HCT116 (cell line): ENCODE measurements at regions not wholly inside any gene's neighbourhood (a gene's known extent, or its start where the extent isn't known, plus 50 kb on each side); places are given as distances from the start of the nearest gene placed in this dataset.

Experiments used
- ATAC-seq: fragments of 200-7000 bp; cut with Tn5 transposase; 2 replicates; pipeline ENCODE4 v1.9.1; 2020; ENCODE audit warnings: mild to moderate bottlenecking, moderate library complexity
- BruUV-seq: library from RNA; stranded (reverse); fragments of 400-500 nt; replicated peaks from 2 replicates; lab custom pipeline; 2021; lab: Mats Ljungman, UMichigan
- CTCF ChIA-PET: fragments of 300-600 bp; sonication (Branson Sonifier 250); formaldehyde crosslinking; loops from one replicate; lab custom pipeline; 2021; ENCODE audit warnings: antibody characterized with exemption; lab: Charles Lee
- POLR2A ChIA-PET: fragments of 300-600, 350-600 bp; sonication (Branson Sonifier 250); formaldehyde crosslinking; loops from one replicate; lab custom pipeline; 2021; ENCODE audit warnings: antibody characterized with exemption; lab: Charles Lee
- RAD21 ChIA-PET, 2 experiments: fragments of 300-600 bp; sonication (Branson Sonifier 250); formaldehyde crosslinking; loops; one replicate each; lab custom pipeline; 2023; ENCODE audit warnings: low total read pairs in 2 of 2; ENCODE audit not compliant: uncharacterized antibody in 2 of 2, unreplicated experiment in 2 of 2, low non-redundant PET in 1 of 2; lab: Charles Lee
- DNase-seq: peaks from one replicate; pipeline ENCODE4 v3.0.0-alpha.2; 2010; ENCODE audit warnings: low read depth, low spot score
- H2AFZ ChIP-seq: fragments of 200-600 bp; shearing (Covaris generic), sonication (generic); 2 replicates; pipeline ENCODE4 v1.6.1; 2017; ENCODE audit warnings: low read depth, mixed run types, mixed read lengths, antibody characterized with exemption, low read length; ENCODE audit not compliant: poor library complexity, severe bottlenecking
- H3K27ac ChIP-seq: 2 replicates; pipeline ENCODE4 v1.5.1; 2012; ENCODE audit warnings: low read depth, low read length
- H3K27me3 ChIP-seq: fragments of 200-600 bp; sonication (generic); 2 replicates; pipeline ENCODE4 v1.6.1; 2016; ENCODE audit warnings: mixed run types, low read length, mixed read lengths; ENCODE audit not compliant: insufficient read depth
- H3K36me3 ChIP-seq, 2 experiments: fragments of 200-500 bp in 1 of 2; fragments of 200-600 bp in 1 of 2; sonication (Bioruptor generic) in 1 of 2; sonication (generic) in 1 of 2; 2 replicates each; pipeline versions ENCODE4 v1.5.1 to v1.6.1; 2014 to 2016; ENCODE audit warnings: low read length in 2 of 2, inconsistent platforms in 1 of 2, mixed read lengths in 1 of 2, mixed run types in 1 of 2; ENCODE audit not compliant: insufficient read depth in 2 of 2, control insufficient read depth in 1 of 2
- H3K4me1 ChIP-seq, 2 experiments: fragments of 200-600 bp in 1 of 2; sonication (generic) in 1 of 2; 2 replicates each; pipeline versions ENCODE4 v1.5.1 to v1.6.1; 2012 to 2017; ENCODE audit warnings: low read length in 2 of 2, inconsistent platforms in 1 of 2, mild to moderate bottlenecking in 1 of 2, mixed read lengths in 1 of 2, mixed run types in 1 of 2, moderate library complexity in 1 of 2; ENCODE audit not compliant: insufficient read depth in 2 of 2, control insufficient read depth in 1 of 2
- H3K4me2 ChIP-seq: fragments of 200-600 bp; sonication (generic); 2 replicates; pipeline ENCODE4 v1.6.1; 2017; ENCODE audit warnings: mixed run types, low read length, mixed read lengths
- H3K4me3 ChIP-seq, 2 experiments: fragments of 200-600 bp in 1 of 2; sonication (generic) in 1 of 2; replicated peaks in 1 of 2; 2 replicates each; pipeline ENCODE4 v1.5.1; 2011 to 2016; ENCODE audit warnings: low read length in 2 of 2, control low read depth in 1 of 2, low read depth in 1 of 2, mild to moderate bottlenecking in 1 of 2, mixed read lengths in 1 of 2, mixed run types in 1 of 2
- H3K79me2 ChIP-seq: fragments of 200-600 bp; sonication (generic); 2 replicates; pipeline ENCODE4 v1.6.1; 2017; ENCODE audit warnings: mild to moderate bottlenecking, mixed run types, low read length, moderate library complexity, mixed read lengths; ENCODE audit not compliant: insufficient read depth
- H3K9ac ChIP-seq: fragments of 200-600 bp; sonication (generic); 2 replicates; pipeline ENCODE4 v1.6.1; 2016; ENCODE audit warnings: low read length, mixed read lengths
- H3K9me2 ChIP-seq: fragments of 200-600 bp; sonication (generic), shearing (Covaris generic); 2 replicates; pipeline ENCODE4 v1.6.1; 2017; ENCODE audit warnings: mixed run types, mild to moderate bottlenecking, moderate library complexity; ENCODE audit not compliant: insufficient read depth
- H3K9me3 ChIP-seq, 2 experiments: fragments of 200-500 bp in 1 of 2; fragments of 200-600 bp in 1 of 2; sonication (Bioruptor generic) in 1 of 2; sonication (generic) in 1 of 2; 2 replicates each; pipeline ENCODE4 v1.6.1; 2014 to 2017; ENCODE audit warnings: low read length in 2 of 2, mixed read lengths in 2 of 2, inconsistent platforms in 1 of 2, low read depth in 1 of 2, mild to moderate bottlenecking in 1 of 2, mixed run types in 1 of 2, moderate library complexity in 1 of 2; ENCODE audit not compliant: control insufficient read depth in 1 of 2, insufficient read depth in 1 of 2
- H4K20me1 ChIP-seq: fragments of 200-600 bp; sonication (generic), shearing (Covaris generic); 2 replicates; pipeline ENCODE4 v1.6.1; 2017; ENCODE audit warnings: mixed run types, mild to moderate bottlenecking, moderate library complexity; ENCODE audit not compliant: insufficient read depth
- CBX3 ChIP-seq: IDR thresholded peaks from 2 replicates; pipeline ENCODE4 v1.6.1; 2012; ENCODE audit warnings: low read depth
- ELF1 ChIP-seq: IDR thresholded peaks from 2 replicates; pipeline ENCODE4 v1.6.1; 2012; ENCODE audit warnings: low read depth, borderline replicate concordance
- EZH2phosphoT487 ChIP-seq: fragments of 200-600 bp; IDR thresholded peaks from 2 replicates; pipeline ENCODE4 v1.6.1; 2018; ENCODE audit warnings: antibody characterized with exemption, borderline replicate concordance
- FOSL1 ChIP-seq: IDR thresholded peaks from 2 replicates; pipeline ENCODE4 v1.6.1; 2012; ENCODE audit warnings: low read depth
- JUND ChIP-seq: IDR thresholded peaks from 2 replicates; pipeline ENCODE4 v1.6.1; 2012
- MAX ChIP-seq: IDR thresholded peaks from 2 replicates; pipeline ENCODE4 v1.6.1; 2012
- TCF7L2 ChIP-seq: IDR thresholded peaks from 2 replicates; pipeline ENCODE4 v1.7.0; 2011; ENCODE audit warnings: borderline replicate concordance, inconsistent platforms; ENCODE audit not compliant: insufficient read depth, insufficient read length; ENCODE audit errors: extremely low read depth
- YY1 ChIP-seq: IDR thresholded peaks from 2 replicates; pipeline ENCODE4 v1.6.1; 2011; ENCODE audit warnings: low read length, low read depth, moderate library complexity, mild to moderate bottlenecking; ENCODE audit not compliant: insufficient replicate concordance; ENCODE audit errors: extremely low read depth
- intact Hi-C: fragments of 100-400 bp; cut with micrococcal nuclease; formaldehyde crosslinking; loops from 2 replicates; pipeline ENCODE4 v1.10.0; 2022
- TF ChIP-seq, protein P1 (sequence below): IDR thresholded peaks from 2 replicates; pipeline ENCODE4 v1.6.1; 2011; ENCODE audit warnings: mild to moderate bottlenecking, low read length, moderate library complexity; ENCODE audit not compliant: insufficient replicate concordance; ENCODE audit errors: extremely low read depth
- TF ChIP-seq, protein P2 (sequence below), 3 experiments: fragments of 200-600 bp in 1 of 3; sonication (generic) in 1 of 3; IDR thresholded peaks in 2 of 3; conservative IDR thresholded peaks in 1 of 3; 2 replicates each; pipeline ENCODE4 v1.5.1; 2012 to 2017; ENCODE audit warnings: low read depth in 2 of 3, low read length in 2 of 3, antibody characterized with exemption in 1 of 3, borderline replicate concordance in 1 of 3, control low read depth in 1 of 3, mild to moderate bottlenecking in 1 of 3, mixed read lengths in 1 of 3, mixed run types in 1 of 3, moderate library complexity in 1 of 3; ENCODE audit not compliant: insufficient read depth in 1 of 3

DNA sequence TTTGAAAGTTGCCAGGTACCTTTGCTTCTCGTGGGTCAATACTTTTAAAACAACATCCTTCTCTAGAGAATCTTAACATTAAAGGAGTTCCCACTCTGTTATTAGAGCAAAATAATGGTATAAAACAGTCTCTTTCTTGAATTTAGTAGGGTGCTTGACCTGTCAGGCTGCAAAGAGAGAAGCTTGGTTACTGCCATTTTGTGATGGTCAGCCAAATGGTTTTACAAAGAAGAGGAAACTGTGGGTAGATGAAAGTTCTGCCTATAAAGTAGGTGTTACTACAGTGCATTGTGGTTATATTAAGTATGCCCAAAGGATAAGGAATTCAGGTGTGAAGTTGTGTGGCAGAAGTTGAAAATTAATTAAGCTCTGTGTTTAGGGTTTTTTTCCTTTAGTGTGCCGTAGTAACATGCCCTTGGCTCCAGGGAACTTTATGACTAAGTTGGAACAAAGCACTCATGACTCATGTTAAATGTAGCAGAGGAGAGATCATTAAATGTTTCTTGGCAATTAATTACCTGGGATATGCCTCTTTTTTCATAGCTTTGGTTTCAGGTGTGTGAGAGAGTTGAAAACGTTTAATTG, 354.0 kb upstream of the KITLG start (continued):
- TF ChIP-seq CBX3, result peak; percentile 96
- peak; percentile 76 for TF ChIP-seq YY1
- TF ChIP-seq TCF7L2, result peak; percentile 98

- no peak overlapping the region for H2AFZ ChIP-seq
- no peaks in the 10 kb centered on the region for H3K9me3 ChIP-seq
- intact Hi-C loops, result loop anchor here (5.0 kb wide), 2 partner anchors 355 to 420 kb away; partner anchors contain the start of gene DUSP6
- H3K9ac ChIP-seq, result peak overlapping the region; percentile 57
- no peaks in the 10 kb centered on the region for H4K20me1 ChIP-seq
- peak overlapping the region; percentile 98 for H3K27ac ChIP-seq
- TF ChIP-seq, protein P1, sequence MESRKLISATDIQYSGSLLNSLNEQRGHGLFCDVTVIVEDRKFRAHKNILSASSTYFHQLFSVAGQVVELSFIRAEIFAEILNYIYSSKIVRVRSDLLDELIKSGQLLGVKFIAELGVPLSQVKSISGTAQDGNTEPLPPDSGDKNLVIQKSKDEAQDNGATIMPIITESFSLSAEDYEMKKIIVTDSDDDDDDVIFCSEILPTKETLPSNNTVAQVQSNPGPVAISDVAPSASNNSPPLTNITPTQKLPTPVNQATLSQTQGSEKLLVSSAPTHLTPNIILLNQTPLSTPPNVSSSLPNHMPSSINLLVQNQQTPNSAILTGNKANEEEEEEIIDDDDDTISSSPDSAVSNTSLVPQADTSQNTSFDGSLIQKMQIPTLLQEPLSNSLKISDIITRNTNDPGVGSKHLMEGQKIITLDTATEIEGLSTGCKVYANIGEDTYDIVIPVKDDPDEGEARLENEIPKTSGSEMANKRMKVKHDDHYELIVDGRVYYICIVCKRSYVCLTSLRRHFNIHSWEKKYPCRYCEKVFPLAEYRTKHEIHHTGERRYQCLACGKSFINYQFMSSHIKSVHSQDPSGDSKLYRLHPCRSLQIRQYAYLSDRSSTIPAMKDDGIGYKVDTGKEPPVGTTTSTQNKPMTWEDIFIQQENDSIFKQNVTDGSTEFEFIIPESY, result no peak
- TF ChIP-seq EZH2phosphoT487 (no peak), JUND (no peak), FOSL1 (no peak), ELF1 (no peak), TCF7L2 (no peak), MAX (no peak)
- TF ChIP-seq, protein P2, sequence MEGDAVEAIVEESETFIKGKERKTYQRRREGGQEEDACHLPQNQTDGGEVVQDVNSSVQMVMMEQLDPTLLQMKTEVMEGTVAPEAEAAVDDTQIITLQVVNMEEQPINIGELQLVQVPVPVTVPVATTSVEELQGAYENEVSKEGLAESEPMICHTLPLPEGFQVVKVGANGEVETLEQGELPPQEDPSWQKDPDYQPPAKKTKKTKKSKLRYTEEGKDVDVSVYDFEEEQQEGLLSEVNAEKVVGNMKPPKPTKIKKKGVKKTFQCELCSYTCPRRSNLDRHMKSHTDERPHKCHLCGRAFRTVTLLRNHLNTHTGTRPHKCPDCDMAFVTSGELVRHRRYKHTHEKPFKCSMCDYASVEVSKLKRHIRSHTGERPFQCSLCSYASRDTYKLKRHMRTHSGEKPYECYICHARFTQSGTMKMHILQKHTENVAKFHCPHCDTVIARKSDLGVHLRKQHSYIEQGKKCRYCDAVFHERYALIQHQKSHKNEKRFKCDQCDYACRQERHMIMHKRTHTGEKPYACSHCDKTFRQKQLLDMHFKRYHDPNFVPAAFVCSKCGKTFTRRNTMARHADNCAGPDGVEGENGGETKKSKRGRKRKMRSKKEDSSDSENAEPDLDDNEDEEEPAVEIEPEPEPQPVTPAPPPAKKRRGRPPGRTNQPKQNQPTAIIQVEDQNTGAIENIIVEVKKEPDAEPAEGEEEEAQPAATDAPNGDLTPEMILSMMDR (IDR thresholded peaks at IDR 0.05 in 2 of 3, conservative IDR thresholded peaks at IDR 0.05 in 1 of 3; ENCODE audit: borderline replicate concordance in 1 of 3, insufficient read depth in 1 of 3, low read depth in 2 of 3, low read length in 2 of 3), result no peak
- no peak for ATAC-seq
- no peaks in the 10 kb centered on the region for H3K9me2 ChIP-seq
- no TSS peak for BruUV-seq
- H3K4me2 ChIP-seq, result peak overlapping the region; percentile 57
- peaks cover 56% of the 10 kb centered on the region for H3K79me2 ChIP-seq
- H3K36me3 ChIP-seq, result no peaks in the 10 kb centered on the region
- POLR2A ChIA-PET, result interaction anchor here (4.5 to 8.7 kb wide), 3 partner anchors 12 to 353 kb away, joined by 24 to 86 read pairs (median 53); partner anchors contain the start of gene KITLG
- RAD21 ChIA-PET, result no interaction called here
- H3K4me1 ChIP-seq, result peaks cover 83 to 97% of the 10 kb centered on the region in 2 experiments
- no peak for DNase-seq
- CTCF ChIA-PET, result interaction anchor here (5.7 kb wide), 1 partner anchor 15 kb away, joined by 36 read pairs; no protein-coding TSS in a partner anchor
- no peak overlapping the region for H3K4me3 ChIP-seq
- no peaks in the 10 kb centered on the region for H3K27me3 ChIP-seq
Observed at GRCh38 chr12:88932457-88932856, 352.2 kb upstream of the KITLG start.
